Right cardiac atrium (tissue), 5 donors: ENCODE measurements at regions not wholly inside any gene's neighbourhood (a gene's known extent, or its start where the extent isn't known, plus 50 kb on each side); places are given as distances from the start of the nearest gene placed in this dataset.

ENCODE experiments used
- ATAC-seq, 2 donors: fragments of 200-7000 bp; cut with Tn5 transposase; one replicate each; pipeline versions ENCODE4 v1.8.0 to v1.9.1; 2020; ENCODE audit warnings: moderate library complexity in 2 of 2, mild to moderate bottlenecking in 1 of 2
- DNase-seq, 3 donors: peaks; one replicate each; pipeline ENCODE4 v3.0.0-alpha.2; 2020
- H3K27ac ChIP-seq: one replicate; pipeline ENCODE4 v1.5.1; 2013; ENCODE audit warnings: mild to moderate bottlenecking, low read length, control low read depth, moderate library complexity
- H3K27me3 ChIP-seq: one replicate; pipeline ENCODE4 v1.6.1; 2013; ENCODE audit not compliant: control insufficient read depth, insufficient read depth
- H3K4me1 ChIP-seq: one replicate; pipeline ENCODE4 v1.6.1; 2013; ENCODE audit warnings: low read length; ENCODE audit not compliant: control insufficient read depth, insufficient read depth
- H3K4me3 ChIP-seq: one replicate; pipeline ENCODE4 v1.5.1; 2013; ENCODE audit warnings: low read length, control low read depth
- H3K9me3 ChIP-seq: one replicate; pipeline ENCODE4 v1.6.1; 2013; ENCODE audit warnings: low read length; ENCODE audit not compliant: control insufficient read depth
- WGBS: extraction: QIAGEN DNeasy Blood & Tissue Kit; methylation state at CpG from one replicate; pipeline ENCODE4 v1.1.7; 2013; 5-methylcytosine and 5-hydroxymethylcytosine counted together
- intact Hi-C, 4 donors: fragments of 100-400 bp; cut with DNase I; formaldehyde crosslinking; loops; one replicate each; pipeline versions ENCODE4 v1.11.0 to v1.14.0; 2022 to 2023
- donor health status: healthy with polysubstance abuse.
- donor health status: DM: no; HTN: yes; CAD: no.
- donor health status: DM: no; HTN: no; CAD: no.
- donor health status: DM: no; HTN: yes; CAD: no; lungs with severe emphysema.
- donor health status: DM: yes; HTN: yes; CAD: no.

- intact Hi-C loops, result no loop called here
- H3K27ac ChIP-seq, result peak overlapping the region; percentile 12
- WGBS, result 68% methylated on average over 4 of the region's 4 CpGs
These were observed 120.2 kb upstream of the BANK1 start for GRCh38 chr4:101670370-101670769.

DNA sequence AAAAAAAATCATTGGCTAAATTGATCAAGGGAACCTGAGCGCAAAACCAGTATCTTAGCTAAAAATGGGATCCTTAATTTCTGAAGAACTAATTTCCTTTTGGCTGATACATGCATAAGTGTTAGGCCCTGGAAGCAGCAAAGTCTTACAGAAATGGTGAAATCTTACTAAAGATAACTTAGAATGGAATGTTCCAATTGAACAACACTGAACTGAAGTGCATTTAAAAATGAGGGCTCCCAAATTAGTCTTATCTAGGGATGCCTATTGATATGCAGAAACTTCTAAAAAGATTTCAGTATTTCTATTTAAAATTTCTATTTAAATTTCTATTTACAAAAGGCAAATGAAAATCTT lies 120.7 kb upstream of the BANK1 start:
- Histone ChIP-seq H3K4me1 (no peaks in the 10 kb centered on the region), H3K27ac (no peak overlapping the region), H3K4me3 (no peak overlapping the region), H3K27me3 (no peaks in the 10 kb centered on the region), H3K9me3 (no peaks in the 10 kb centered on the region)
- intact Hi-C loops, result no loop called here
- ATAC-seq (peak; percentile 65 to 67), DNase-seq (no peak)
- 88% methylated on average over 1 of the region's 1 CpG for WGBS

More at GRCh38 chr4:101670370-101670769, 120.2 kb upstream of the BANK1 start:
- H3K9me3 ChIP-seq, result no peaks in the 10 kb centered on the region
- DNase-seq (peak in 1 of 3 donors; percentile 16), ATAC-seq (peak; percentile 73 to 77)
- H3K4me3 ChIP-seq, result no peak overlapping the region
- H3K4me1 ChIP-seq, result no peaks in the 10 kb centered on the region
- no peaks in the 10 kb centered on the region for H3K27me3 ChIP-seq

DNA sequence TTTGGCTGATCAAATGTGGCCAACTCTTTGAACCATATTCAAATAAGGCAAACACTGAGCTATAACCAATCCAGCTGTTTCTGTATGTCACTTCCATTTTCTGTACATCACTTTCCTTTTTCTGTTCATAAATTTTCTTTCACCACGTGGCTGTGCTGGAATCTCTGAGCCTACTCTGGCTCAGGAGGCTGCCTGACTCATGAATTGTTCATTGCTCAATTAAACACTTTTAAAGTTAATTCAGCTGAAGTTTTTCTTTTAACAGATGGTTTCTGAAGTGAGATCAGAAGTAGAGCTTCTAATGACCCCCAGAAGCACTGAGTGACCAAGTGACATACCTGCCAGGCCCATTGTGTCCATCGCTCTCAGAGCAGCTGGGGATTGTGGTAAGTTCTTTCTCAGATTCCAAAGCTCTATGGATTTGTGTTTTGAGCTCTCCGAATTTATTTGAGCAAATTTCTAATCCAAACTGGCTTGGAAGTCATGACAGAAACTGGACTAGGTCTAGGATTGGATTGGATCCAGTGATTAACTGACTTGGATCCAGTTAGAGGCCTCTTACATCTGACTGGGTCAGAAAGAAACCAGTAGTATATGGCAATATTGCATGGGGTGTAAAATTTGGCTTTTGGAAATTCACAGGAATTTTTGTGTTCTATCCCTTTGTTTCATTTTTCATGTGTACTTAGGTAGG lies 121.2 kb upstream of the BANK1 start:
- DNase-seq (peak in 1 of 3 donors; percentile 41), ATAC-seq (peak; percentile 64 to 75)
- intact Hi-C loops, result no loop called here
- no peaks in the 10 kb centered on the region for H3K4me1 ChIP-seq
- H3K27me3 ChIP-seq, result no peaks in the 10 kb centered on the region
- no peaks in the 10 kb centered on the region for H3K9me3 ChIP-seq
- WGBS, result 63% methylated on average over 3 of the region's 3 CpGs
- no peak overlapping the region for H3K27ac ChIP-seq
- no peak overlapping the region for H3K4me3 ChIP-seq

DNA sequence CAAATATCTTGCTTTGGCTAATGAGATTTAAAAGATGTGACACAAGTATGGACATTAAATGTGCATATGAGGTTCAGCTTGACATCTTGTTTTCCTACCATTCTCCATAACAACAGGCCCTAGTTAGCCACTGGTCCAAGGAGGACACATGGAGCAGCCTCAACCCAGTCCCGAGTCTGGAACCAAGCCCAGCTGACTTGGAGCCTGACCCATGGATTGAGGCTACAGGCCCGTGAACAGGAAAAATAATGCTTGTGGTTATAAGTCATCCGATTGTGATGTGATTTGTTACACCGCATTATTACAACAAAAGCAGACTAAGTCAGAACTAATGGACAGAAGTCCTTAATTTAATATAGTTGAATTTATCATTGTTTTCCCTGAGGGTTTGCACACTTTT lies 123.2 kb upstream of the BANK1 start:
- Histone ChIP-seq H3K27ac (no peak overlapping the region), H3K4me3 (no peak overlapping the region), H3K9me3 (no peaks in the 10 kb centered on the region), H3K27me3 (no peaks in the 10 kb centered on the region), H3K4me1 (no peaks in the 10 kb centered on the region)
- 76% methylated on average over 4 of the region's 4 CpGs for WGBS
- ATAC-seq (no peak), DNase-seq (peak; percentile 17 to 58 (median 43))
- intact Hi-C loops, result no loop called here

DNA sequence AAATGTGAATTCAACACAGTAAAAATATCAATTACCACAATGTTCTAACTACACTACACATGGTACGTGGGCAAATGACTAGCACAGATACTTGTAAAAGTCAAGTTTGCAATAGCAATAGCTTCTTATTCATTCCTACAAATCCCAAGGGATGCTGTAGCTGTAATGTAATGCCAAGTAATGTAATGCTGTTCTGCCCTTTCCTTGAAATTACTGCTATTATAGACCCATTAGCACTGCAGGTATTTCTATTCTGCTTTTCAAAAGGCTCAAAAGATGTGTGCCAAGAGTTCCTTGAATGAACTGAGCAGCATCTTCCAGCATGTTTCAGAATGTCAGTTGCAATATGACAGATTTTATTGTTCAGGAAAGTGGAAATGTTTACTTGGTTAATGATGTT lies 129.9 kb upstream of the BANK1 start:
- no peaks in the 10 kb centered on the region for H3K9me3 ChIP-seq
- H3K27me3 ChIP-seq, result no peaks in the 10 kb centered on the region
- no peak for DNase-seq
- 0% methylated on average over 1 of the region's 1 CpG for WGBS
- no peak overlapping the region for H3K4me3 ChIP-seq
- no peaks in the 10 kb centered on the region for H3K4me1 ChIP-seq
- no peak overlapping the region for H3K27ac ChIP-seq
- ATAC-seq, result no peak
- intact Hi-C loops, result no loop called here

DNA sequence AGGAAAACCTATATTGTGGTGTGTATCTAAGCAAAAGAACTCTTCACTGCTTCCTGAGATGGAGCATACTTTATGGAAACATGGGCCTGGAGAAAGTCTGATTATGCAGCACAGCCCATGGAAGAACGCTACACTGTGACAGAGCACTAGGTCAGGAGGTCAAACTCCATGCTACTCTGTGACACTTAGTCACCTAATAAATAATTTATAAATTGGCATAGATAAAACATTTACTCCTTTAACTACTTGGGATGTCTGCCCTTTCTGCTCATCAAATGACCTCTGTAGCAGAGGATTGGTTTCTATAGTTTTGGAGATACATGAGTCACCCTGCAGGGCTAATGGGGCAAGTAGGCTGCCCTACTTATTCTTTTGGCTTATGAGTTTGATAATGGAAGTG lies 134.7 kb upstream of the BANK1 start:
- Histone ChIP-seq H3K9me3 (no peaks in the 10 kb centered on the region), H3K27ac (no peak overlapping the region), H3K27me3 (no peaks in the 10 kb centered on the region), H3K4me1 (no peaks in the 10 kb centered on the region), H3K4me3 (no peak overlapping the region)
- WGBS, result 91% methylated on average over 1 of the region's 1 CpG
- intact Hi-C loops, result no loop called here
- no peak for ATAC-seq
- no peak for DNase-seq

DNA sequence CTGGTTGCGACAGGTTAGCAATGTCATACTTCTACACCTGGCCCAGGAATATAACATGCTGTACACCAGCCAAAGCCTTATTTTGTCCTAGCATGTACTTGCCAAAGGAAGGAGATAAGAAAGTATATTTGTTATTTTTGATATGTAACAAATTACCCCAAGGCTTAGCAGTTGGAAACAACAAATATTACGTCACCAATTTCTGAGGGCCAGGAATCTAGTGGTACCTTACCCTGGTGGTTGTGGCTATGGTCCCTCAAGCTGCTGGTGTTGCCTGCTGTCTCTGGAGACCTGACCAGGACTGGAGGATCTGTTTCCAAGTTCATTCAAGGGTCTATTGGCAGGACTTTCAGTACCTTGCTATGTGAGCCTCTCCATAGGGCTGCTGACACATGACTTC lies 135.5 kb upstream of the BANK1 start:
- no peak for ATAC-seq
- intact Hi-C loops, result no loop called here
- Histone ChIP-seq H3K4me1 (no peaks in the 10 kb centered on the region), H3K4me3 (no peak overlapping the region), H3K9me3 (no peaks in the 10 kb centered on the region), H3K27ac (no peak overlapping the region), H3K27me3 (no peaks in the 10 kb centered on the region)
- 91% methylated on average over 2 of the region's 2 CpGs for whole genome bisulfite sequencing
- no peak for DNase-seq

DNA sequence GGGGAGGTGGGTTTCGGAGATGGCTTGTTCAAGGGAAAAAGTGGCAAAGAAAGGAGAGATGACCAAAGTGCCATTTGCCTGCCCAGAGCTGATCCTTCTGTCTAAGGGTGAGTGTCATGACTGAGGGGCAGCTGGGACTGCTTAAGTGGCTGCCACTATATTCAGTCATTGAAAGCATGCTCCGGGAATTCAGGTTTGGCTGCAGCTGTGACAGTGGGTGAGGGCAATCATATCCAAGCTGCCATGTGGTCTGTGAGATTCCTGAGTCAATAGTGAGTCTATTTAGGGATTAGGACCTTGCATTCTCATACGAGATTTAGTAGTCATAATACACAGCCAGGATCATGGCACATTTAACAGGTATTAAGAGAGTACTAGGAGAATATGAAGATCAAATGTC lies 138.8 kb upstream of the BANK1 start:
- ATAC-seq, result peak; percentile 92

DNA sequence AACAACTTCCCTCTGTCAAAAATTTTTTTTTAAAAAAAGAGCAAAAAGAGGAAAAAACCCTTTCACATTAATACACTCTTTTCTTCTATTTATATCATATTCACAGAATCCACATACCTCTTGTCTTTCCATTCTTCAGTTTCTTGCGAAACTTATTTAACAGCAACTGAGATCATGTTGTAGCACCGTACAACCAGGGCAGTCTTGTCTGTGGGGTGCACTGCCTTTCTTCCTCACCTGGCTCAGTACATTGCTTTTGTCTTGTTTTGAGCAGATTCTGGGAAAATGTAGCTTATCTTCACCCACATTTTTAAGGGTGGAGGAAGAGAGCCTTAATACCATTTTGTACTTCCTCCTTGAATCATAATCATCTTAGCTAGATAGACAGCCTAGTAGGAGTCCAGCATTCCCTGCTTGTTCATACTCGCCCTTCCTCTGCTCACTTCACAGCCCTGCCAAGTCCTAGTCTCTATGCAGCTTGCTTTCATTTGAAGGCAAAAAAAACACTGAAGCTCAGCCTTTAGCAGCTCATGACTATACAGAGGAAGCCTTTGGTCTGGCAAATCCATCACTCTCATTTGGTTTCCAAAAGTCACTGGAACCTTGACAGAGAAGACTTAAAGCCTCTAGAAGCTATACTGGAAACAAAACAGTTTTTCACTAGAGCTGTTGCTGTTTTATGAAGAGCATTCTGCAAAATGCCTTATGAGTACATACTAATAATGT lies 140.6 kb upstream of the BANK1 start:
- H3K4me1 ChIP-seq, result peaks cover 2% of the 10 kb centered on the region
- H3K9me3 ChIP-seq, result no peaks in the 10 kb centered on the region
- H3K4me3 ChIP-seq, result no peak overlapping the region
- peak; percentile 58 to 88 for ATAC-seq
- DNase-seq, result peak in 1 of 3 donors; percentile 52
- no peak overlapping the region for H3K27ac ChIP-seq
- intact Hi-C loops, result no loop called here
- 59% methylated on average over 3 of the region's 3 CpGs for WGBS
- H3K27me3 ChIP-seq, result no peaks in the 10 kb centered on the region

More for the DNA sequence above, 138.8 kb upstream of the BANK1 start:
- WGBS, result 56% methylated on average over 3 of the region's 3 CpGs
- Histone ChIP-seq H3K27ac (no peak overlapping the region), H3K27me3 (no peaks in the 10 kb centered on the region), H3K9me3 (no peaks in the 10 kb centered on the region), H3K4me1 (peaks cover 2% of the 10 kb centered on the region), H3K4me3 (no peak overlapping the region)
- peak; percentile 15 to 55 (median 45) for DNase-seq
- intact Hi-C loops, result no loop called here

DNA sequence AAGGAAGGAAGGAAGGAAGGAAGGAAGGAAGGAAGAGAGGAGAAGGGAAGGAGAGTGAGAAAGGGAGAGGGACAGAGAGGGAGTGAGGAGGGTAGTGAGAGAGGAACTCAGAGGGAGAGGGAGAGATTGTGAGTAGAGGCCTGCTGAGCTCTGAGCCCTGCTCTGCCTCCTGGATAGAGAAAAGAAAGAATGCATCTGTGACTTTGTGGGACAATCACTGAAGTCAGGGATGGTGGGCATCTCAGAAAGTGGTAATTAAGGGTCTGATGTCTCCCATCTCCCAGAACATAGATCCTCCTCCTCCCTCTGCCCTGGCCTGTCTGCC lies 142.9 kb upstream of the BANK1 start:
- peaks cover 2% of the 10 kb centered on the region for H3K4me1 ChIP-seq
- DNase-seq (no peak), ATAC-seq (no peak)
- no peak overlapping the region for H3K27ac ChIP-seq
- intact Hi-C loops, result no loop called here
- H3K4me3 ChIP-seq, result no peak overlapping the region
- no peaks in the 10 kb centered on the region for H3K27me3 ChIP-seq
- H3K9me3 ChIP-seq, result no peaks in the 10 kb centered on the region

GRCh38 chr4:101644516-101644915 lies 146.0 kb upstream of the BANK1 start:
- no peak overlapping the region for H3K27ac ChIP-seq
- ATAC-seq (no peak), DNase-seq (no peak)
- intact Hi-C loops, result no loop called here
- H3K4me3 ChIP-seq, result no peak overlapping the region
- H3K27me3 ChIP-seq, result no peaks in the 10 kb centered on the region
- peaks cover 2% of the 10 kb centered on the region for H3K4me1 ChIP-seq
- 94% methylated on average over 1 of the region's 1 CpG for WGBS
- H3K9me3 ChIP-seq, result no peaks in the 10 kb centered on the region
